ENCODE measurements at regions not wholly inside any gene's neighbourhood (a gene's known extent, or its start where the extent isn't known, plus 50 kb on each side); places are given as distances from the start of the nearest gene placed in this dataset.

- peak; percentile 61 for DNase-seq
Measured at GRCh38 chr10:69716711-69717560, 84.8 kb upstream of the COL13A1 start.

- DNase-seq, result no peak
Measured at GRCh38 chr10:69718951-69719350, 82.8 kb upstream of the COL13A1 start.

GRCh38 chr10:69721690-69722310, 79.9 kb upstream of the COL13A1 start:
- DNase-seq, result peak; percentile 8

GRCh38 chr10:69723653-69724052, 78.1 kb upstream of the COL13A1 start:
- no peak for DNase-seq

- peak; percentile 20 for DNase-seq
Measured at GRCh38 chr10:69726850-69727249, 74.9 kb upstream of the COL13A1 start.

- DNase-seq, result no peak
Measured at GRCh38 chr10:69728335-69728870, 73.3 kb upstream of the COL13A1 start.

GRCh38 chr10:69729326-69730048, 72.2 kb upstream of the COL13A1 start:
- no peak for DNase-seq

- DNase-seq, result no peak
Measured at GRCh38 chr10:69730251-69731156, 71.2 kb upstream of the COL13A1 start.

- peak; percentile 15 for DNase-seq
Measured at GRCh38 chr10:69731184-69731583, 70.5 kb upstream of the COL13A1 start.

GRCh38 chr10:69731698-69732097, 70.0 kb upstream of the COL13A1 start:
- no peak for DNase-seq

- no peak for DNase-seq
Measured at GRCh38 chr10:69732147-69732825, 69.4 kb upstream of the COL13A1 start.

- no peak for DNase-seq
Measured at GRCh38 chr10:69732826-69733150, 68.9 kb upstream of the COL13A1 start.

GRCh38 chr10:69733791-69734261, 67.9 kb upstream of the COL13A1 start:
- no peak for DNase-seq

GRCh38 chr10:69734416-69734796, 67.3 kb upstream of the COL13A1 start:
- no peak for DNase-seq

GRCh38 chr10:69734797-69735468, 66.8 kb upstream of the COL13A1 start:
- DNase-seq, result no peak

- no peak for DNase-seq
Measured at GRCh38 chr10:69736886-69737641, 64.6 kb upstream of the COL13A1 start.

GRCh38 chr10:69738071-69738470, 63.6 kb upstream of the COL13A1 start:
- DNase-seq, result no peak

- no peak for DNase-seq
Measured at GRCh38 chr10:69738858-69739435, 62.8 kb upstream of the COL13A1 start.

GRCh38 chr10:69739634-69740033, 62.1 kb upstream of the COL13A1 start:
- DNase-seq, result no peak

- DNase-seq, result no peak
Measured at GRCh38 chr10:69740126-69740525, 61.6 kb upstream of the COL13A1 start.

Data from NCI-H69 (cell line).